NCI-H1092 treated with DMSO at 0.1 percent for 48 hours (cell line): ENCODE measurements at regions not wholly inside any gene's neighbourhood (a gene's known extent, or its start where the extent isn't known, plus 50 kb on each side); places are given as distances from the start of the nearest gene placed in this dataset.
A peak's percentile ranks its signal among the peaks of the same experiment; 100 is the strongest.

ENCODE experiments used
- DNase-seq: peaks from one replicate; lab custom pipeline; 2025; lab: John Stamatoyannopoulos, UW

DNA sequence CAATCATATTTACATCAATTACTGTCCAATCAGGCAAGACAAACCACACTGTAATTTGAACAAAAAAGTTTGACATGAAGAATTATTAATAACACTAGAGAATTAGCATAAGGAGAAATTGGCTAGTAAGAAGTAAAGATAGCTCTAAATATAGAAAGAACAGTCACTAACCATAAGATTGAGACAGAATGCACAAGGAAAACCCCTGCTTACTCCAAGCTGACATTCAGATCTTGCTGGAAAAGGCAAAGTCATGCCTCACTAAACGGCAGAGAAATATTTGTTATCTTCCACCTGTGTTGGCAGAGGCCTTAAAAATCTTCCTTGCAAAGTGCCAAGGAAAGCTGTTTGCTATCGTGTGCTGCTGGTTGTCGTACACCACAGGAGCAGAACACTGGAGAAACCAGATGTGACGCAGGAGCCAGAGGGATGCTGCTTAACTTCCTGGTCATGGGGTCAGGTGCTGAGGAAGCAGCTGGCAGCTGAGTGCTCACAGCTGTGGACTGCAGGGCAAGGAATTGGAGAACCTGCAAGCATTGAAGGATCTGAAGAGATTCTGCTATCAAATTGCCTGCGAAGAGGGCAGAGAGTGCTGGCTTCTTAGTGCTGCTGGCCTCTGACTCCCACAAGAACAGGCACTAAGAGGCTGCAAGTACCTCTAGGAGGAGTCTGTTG lies 1323.3 kb downstream of the LRFN5 start:
- DNase-seq: peak; percentile 28

DNA sequence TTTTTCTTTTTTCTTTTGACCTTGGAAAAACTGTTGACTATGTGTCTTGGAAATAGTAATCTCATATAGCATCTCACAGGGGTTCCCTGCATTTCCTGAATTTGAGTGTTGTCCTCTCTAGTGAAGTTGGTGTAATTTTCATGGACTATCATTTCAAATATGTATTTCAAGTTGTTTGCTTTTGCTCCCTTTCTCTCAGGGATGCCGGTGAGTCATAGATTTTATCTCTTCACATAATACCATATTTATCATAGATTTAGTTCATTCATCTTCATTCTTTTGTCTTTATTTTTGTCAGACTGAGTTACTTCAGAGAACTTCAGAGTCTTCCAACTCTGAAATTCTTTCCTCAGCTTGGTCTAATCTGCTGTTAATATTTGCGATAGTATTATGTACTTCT lies 1320.6 kb downstream of the LRFN5 start:
- DNase-seq: no peak

DNA sequence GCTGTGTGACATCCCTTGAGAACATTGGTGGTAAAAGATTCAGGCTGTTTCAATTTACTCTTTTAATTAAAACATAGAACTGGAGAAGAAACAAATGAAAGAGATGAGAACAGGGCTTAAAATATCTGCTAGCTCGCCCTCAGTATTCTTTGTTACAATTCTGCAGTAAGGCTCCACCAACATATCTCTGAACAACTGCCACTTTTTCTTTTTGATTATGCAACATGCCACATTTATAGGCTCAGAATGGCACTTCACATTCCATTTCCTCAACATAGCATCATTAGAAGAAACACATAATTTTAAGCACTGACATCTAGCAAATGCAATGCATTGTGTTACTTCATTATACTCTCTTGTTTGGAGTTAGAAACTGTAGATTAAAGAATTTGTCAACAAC lies 1315.2 kb downstream of the LRFN5 start:
- DNase-seq: no peak

DNA sequence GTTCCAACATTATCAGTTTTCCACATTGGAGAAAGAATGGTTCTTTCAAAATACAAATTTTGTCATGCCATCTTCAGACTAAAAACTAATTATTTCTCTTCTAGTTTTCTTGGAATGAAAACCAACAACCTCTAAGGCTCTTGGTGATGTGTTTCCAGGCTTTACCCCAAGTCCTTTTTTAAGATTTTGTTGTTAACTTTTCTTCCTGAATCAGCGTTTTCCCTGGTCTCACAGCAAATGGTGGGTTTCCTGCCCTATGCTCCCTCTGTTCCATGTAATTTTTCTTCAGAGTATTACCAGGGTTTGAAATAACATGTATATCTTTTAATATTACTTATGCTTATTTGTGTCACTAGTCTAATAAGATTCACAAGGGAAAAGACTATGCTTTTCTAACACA lies 1311.9 kb downstream of the LRFN5 start:
- no peak for DNase-seq

DNA sequence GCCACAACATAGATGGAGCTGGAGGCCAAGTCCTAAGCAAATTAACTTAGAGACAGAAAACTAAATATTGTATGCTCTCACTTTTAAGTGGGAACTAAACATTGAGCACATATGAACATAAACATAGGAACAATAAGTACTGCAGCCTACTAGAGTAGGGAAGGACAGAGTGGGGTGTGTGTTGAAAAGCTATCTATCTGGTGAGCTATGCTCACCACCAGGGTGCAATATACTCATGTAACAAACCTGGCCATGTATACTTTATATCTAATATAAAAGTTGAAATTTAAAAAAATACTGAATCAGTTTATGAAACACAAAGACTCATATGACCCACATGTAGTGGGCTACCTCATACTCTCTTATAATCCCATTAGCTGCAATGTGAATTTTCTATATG lies 1305.0 kb downstream of the LRFN5 start:
- DNase-seq: no peak

DNA sequence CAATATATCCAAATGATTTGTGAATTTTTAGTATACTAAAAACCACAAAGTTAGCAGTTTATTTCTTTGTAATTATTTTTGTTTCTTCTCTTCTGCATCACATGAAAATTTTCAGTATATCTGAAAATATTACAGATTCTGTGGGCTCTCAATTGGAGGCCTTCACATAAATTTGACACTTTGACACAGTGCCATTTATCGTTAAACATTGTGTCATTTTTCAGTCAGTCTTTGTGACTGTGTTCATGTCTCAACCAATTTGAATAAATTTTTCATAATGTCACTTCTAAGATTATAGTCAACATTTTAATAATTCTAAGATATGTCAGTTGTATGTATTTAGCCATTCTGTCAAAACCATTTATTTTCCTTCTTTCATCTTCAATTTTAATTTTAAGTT lies 1303.0 kb downstream of the LRFN5 start:
- no peak for DNase-seq

DNA sequence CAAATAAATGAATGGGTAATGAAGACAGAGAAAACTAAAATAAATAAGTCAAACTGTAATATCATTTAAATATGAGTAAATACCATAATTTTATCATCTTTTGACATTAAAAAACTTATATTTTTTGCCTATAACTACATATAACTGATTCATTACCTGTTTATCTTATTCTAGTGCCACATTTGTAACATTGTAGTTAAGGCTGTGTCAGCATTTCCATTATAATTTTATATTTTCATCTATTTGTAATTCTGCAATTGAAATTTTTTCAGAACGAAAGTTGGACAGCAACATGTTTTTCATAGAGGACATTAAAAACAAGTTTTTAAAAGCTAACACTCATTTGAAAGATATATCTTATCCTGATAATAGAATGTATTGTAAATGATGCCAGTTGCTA lies 1286.5 kb downstream of the LRFN5 start:
- DNase-seq: no peak

DNA sequence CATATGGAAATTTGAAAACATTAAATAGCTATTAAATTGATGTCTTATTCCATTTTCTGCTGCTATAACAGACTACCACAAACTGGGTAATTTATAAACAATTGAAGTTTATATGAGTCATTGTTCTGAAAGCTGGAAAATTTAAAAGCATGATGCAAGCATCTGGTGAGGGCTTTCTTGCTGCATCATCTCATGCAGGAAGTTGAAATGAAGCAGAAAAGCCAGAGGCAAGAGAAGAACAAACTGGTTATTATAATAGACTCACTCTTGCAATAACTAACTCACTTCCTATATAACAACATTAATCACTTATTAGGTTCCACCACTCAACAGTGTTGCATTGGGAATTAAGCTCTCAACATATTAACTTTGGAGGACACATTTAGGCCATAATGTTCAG lies 1277.4 kb downstream of the LRFN5 start:
- no peak for DNase-seq

DNA sequence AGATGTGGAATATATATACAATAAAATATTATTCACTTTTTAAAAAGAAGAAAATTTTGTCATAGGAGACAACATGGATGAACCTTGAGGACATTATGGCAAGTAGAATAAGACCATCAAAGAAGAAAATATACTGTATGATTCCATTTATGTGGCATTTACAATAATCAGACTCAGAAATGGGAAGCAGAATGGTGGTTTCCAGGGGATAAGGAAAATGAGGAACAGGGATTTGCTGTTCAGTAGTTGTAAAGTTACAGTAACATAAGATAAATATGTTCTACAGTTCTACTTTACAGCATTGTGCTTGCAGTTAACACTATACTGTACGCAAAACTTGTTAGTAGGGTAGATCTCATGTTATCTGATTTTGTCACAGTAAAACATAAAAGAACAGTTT lies 1271.0 kb downstream of the LRFN5 start:
- no peak for DNase-seq

DNA sequence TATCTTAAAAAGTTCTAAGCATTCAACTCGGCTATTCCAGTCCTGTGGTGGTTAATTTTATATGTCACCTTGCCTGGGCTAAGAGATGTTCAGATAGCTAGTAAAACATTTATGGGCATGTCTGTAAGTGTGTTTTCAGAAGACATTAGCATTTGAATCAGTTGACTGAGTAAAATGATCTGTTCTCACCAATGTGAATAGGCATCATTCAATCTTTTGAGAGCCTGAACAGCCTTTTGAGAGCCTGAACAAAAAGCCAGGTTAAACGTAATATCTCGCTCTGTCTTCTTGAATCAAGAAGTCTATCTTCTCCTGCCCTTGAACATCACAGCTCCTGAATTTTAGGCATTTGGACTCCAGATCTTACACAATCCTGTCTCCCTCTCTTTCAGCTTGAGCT lies 1266.1 kb downstream of the LRFN5 start:
- DNase-seq: peak; percentile 53

DNA sequence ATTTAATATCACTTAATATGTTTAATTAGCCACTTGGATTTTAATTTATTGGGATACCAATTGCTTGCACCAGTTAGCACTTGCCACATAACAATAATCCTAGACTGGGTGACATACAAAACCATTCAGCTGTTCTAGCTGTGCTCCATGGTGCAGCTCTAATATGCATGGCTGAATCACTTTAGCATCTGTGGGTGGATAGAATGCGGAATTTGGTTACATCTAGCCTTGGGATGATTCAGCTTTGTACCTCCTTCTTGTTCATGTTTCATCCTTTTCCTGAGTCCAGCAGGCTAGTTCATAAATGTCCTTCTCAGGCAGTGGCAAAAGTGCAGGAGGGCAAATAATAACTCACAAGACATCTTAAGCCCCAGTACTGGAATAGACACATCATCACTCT lies 1263.0 kb downstream of the LRFN5 start:
- no peak for DNase-seq

DNA sequence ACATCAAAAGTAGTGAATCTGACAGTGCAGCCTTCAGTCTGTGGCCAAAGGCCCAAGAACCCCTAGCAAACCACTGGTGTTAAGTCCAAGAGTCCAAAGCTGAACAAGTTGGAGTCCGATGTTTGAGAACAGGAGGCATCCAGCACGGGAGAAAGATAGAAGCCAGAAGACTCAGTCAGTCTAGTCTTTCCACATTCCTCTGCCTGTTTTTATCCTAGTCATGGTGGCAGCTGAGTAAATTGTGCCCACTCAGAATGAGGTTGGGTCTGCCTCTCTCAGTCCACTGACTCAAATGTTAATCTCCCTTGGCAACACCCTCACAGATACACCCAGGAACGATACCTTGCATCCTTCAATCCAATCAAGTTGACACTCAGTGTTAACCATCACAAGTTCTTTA lies 1255.4 kb downstream of the LRFN5 start:
- no peak for DNase-seq

DNA sequence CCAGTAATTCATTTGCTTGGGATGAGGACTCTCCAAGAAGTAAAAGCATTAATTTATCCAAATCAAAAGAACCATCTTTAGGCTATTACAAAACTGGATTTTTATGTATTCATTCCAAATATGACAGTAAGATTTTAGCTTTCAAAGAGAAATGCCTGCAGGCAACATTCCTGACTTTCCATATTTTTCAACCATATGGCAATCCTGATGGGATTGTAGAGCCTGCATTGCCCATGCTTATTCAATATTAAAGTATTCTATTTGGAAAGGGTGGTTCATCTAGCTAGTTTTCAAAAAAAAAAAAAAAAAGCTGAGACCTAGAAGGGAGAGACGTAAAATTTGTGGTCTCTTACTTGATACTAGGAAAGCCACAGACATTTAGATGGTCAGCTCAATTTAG lies 1253.7 kb downstream of the LRFN5 start:
- no peak for DNase-seq

DNA sequence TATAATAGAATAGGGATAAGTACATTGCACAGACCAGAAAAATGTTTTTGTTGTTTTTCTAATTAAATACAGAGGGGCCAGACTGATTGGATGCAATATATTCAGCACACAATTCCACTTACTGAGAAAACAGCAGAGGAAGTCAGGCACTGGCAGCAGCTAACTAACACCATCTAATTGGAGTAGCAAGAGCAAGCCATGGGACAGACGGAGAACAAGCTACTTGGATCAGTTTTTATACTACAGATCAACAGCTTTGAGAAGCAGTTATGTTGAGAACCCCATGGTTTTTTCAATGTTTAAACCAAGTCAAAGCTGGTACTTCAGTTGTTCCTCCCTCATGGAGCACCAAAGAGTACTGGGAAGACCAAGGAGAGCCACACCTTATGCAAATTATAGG lies 1249.4 kb downstream of the LRFN5 start:
- no peak for DNase-seq

DNA sequence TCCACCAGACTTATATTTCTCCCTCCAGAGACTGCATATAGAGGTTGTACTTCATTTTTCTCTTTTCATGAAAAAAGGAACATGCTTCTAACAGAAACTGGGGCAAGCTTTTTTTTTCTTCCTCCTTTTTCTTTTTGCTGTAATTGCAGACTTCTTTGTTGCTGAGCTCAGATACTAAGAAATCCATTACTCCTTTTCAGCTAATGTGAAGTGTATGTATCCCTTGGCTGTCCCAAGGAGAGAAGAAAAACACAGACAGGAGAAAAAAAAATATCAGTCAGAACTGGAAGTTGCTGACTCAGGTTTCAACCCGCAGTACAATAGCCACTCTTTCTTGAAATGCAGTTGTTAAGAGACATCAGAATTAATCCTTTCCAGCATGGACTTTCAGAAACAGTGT lies 1248.4 kb downstream of the LRFN5 start:
- DNase-seq: no peak

DNA sequence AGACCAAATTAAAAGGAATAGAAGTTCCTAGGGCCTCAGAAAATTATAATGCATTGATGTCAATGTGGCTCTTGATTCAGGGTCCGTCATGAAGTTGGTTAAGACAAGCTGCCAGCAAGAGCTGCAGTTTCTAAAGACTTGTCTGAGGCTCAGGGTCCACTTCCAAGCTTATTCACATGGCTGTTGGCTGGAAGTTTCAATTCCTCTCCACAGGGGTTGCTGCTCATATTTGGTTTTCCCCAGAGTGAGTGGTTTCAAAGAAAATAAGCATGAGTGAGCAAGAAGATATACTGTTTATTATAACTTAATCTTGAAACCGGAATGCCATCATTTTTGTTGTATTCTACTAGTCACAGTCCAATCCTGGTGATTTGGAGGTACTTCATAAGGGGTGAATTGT lies 1247.4 kb downstream of the LRFN5 start:
- no peak for DNase-seq

DNA sequence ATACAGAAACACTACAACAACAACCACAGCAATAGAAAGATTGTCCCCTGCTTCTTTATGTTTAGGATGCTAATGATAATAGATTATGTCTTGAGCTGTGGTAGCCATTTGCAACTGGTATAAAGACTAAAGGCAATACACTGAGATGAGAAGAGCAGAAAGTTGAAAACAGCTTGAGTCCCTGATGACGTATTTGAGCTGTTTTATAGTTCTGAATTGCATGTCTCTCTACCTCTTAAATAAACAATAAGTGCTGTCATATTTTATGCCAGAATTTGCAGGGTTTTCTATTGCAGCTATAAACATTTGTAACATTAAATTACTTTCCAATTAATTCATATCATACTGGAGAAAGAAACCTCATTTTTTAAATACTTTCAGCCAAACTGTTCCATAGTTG lies 1242.0 kb downstream of the LRFN5 start:
- DNase-seq: no peak

DNA sequence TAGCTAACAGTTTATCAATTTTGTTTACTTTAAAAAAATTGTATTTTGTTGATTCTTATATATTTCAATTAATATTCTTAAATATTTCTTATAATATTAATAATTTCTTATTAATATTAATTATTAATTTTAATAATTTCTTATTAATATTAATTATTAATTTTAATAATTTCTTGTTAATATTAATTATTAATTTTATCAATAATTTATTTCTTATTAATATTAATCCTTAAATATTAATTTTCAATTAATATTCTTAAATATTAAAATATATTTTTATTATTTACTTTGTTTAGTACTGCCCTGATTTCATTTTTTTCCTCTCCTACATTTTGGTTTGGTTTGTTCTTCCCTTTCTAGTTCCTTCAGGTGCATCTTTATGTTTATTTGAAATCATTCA lies 1208.1 kb downstream of the LRFN5 start:
- no peak for DNase-seq

DNA sequence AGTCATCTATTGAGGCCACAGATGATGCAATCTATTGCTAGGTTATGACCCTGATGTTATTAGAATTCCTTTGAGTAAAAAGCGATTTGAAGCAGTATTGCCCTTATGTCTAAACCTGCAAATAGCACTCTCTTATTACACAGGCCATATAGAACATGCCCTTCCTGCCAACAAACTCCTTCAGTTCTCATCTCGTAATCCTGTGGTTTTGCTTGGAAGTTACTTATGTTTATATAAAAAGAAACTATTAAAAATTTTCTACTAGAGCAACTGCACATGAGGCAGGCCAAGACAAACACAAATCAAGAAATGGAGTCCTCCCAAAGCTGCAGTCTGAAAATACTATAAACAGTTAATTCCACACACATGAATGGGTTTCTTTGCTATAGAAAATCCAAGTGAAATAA lies 1200.2 kb downstream of the LRFN5 start:
- no peak for DNase-seq

DNA sequence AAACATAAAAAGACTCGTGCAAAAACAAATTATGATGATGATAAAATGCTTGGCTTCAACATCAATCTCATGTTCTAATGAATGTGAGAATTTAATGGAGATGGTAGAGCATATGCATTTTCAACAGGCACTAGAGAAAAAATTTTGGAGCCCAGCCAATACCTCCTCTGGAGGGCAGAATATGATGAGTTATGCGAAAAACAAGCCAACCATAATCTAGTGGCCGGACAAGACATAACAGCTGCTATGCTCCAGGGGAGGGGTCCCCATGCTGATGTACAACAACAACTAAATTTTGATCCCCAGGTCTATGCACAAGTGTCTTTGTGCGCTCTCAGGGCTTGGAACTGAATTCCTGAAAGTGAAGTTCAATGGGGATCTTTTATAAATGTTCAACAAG lies 1197.5 kb downstream of the LRFN5 start:
- peak; percentile 52 for DNase-seq

DNA sequence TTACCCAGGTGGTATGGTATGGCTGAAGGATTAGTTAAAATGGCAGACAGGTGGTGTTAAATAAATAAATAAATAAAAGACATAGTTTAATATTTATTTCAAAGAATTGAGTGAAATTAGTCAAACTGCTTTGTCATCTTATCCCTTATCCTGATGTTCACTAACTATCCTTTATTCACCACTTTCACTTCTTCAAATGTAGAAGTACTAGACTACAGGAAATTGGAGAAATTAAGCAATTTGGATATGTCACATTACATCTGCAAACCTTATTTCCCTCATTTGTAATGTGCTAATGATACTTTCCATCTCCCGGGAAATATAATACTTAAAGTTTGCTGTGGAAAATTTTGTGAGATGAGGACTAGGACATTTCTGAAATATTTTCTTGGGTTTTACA lies 1195.7 kb downstream of the LRFN5 start:
- DNase-seq: no peak

DNA sequence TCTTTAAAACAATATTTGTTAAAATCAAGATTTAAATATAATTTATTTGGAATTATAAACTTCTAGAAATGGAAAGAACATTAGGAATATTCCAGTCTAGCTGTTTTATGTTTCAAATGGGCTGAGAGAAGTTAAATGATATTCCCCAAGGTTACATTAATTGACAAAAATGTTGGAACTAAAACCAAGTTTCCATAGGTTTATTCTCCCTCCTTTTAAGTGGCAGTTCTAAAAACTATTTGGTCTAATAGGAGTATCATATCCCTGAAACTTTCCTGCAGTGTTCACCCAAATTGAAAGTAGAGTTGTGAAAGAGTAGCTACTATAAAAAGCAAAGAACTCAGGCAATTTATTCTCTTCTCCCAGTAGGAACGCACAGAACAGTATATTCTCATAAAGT lies 1185.5 kb downstream of the LRFN5 start:
- no peak for DNase-seq

DNA sequence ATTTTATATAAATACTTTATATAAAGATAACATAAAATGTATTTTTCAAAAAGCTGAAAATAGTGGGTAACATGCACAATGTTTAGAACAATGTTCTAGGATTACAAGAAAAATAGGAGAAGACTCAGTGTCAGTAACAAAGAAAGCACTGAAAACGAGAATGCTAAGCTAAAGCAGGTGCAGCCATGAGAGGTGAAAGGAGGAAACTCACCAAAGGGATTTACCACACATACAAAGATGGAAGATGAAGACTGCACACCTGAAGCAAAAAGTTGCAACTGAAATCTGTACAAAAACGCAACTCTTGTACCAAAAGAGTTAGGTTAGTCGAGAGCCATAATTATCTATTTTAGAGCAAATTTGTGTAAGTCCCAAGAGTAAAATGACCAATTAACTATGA lies 1176.1 kb downstream of the LRFN5 start:
- DNase-seq: no peak

DNA sequence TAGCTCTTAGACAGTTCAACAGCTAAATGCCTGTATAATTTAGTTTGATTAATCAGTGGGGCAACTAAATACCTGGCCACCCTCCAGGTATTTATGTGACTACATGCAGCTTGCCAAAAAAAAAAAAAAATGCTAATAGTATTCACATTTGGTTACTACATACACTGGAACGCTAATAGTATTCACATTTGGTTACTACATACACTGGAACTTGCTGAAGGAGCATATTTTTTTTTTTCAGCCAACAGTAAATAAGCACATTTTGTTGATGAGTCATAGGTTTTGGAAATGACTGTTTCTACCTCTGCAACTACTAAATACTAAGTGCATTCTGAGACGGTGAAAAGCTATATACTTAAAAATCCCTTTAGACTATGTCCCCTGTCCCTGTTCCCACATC lies 1172.3 kb downstream of the LRFN5 start:
- DNase-seq: no peak

DNA sequence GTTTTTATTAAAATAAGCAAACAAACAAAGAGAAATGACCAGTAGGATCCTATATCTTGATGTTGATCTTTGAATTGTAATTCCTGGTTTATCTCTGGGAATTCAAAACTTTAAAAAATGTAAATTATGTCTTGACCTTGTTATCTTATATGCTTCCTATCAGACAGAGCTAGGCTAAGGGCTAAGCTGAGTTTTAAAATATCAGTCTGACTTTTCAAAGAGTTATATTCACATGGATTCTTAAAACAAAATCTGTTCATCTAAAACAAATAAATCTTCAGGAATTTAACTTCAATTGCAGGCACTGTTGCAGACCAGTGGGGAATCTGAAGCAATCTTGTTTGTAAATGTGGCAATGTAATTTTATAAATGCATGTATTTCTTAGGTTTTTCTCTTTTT lies 1144.1 kb downstream of the LRFN5 start:
- no peak for DNase-seq
